ENCODE measurements at regions not wholly inside any gene's neighbourhood (a gene's known extent, or its start where the extent isn't known, plus 50 kb on each side); places are given as distances from the start of the nearest gene placed in this dataset.

DNA sequence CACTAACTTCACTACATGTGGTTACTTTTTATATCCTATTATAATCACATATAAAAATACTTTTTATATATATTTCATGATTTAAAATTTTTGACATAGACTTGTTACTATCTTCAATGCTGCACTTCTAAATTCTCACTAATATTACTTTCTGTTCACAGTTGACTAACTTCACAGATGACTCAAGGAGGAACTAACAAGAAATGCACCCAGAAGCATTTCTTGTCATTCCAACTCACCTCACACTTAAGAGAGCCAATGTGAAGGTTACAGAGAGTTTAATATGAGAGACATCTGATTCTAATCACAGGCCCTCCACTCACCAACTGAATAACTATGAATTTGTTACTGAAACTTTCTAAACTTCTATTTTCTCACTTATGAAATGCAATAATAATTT is 399.8 kb upstream of the SLC8A1 start (continued):
- TF ChIP-seq, protein P1, sequence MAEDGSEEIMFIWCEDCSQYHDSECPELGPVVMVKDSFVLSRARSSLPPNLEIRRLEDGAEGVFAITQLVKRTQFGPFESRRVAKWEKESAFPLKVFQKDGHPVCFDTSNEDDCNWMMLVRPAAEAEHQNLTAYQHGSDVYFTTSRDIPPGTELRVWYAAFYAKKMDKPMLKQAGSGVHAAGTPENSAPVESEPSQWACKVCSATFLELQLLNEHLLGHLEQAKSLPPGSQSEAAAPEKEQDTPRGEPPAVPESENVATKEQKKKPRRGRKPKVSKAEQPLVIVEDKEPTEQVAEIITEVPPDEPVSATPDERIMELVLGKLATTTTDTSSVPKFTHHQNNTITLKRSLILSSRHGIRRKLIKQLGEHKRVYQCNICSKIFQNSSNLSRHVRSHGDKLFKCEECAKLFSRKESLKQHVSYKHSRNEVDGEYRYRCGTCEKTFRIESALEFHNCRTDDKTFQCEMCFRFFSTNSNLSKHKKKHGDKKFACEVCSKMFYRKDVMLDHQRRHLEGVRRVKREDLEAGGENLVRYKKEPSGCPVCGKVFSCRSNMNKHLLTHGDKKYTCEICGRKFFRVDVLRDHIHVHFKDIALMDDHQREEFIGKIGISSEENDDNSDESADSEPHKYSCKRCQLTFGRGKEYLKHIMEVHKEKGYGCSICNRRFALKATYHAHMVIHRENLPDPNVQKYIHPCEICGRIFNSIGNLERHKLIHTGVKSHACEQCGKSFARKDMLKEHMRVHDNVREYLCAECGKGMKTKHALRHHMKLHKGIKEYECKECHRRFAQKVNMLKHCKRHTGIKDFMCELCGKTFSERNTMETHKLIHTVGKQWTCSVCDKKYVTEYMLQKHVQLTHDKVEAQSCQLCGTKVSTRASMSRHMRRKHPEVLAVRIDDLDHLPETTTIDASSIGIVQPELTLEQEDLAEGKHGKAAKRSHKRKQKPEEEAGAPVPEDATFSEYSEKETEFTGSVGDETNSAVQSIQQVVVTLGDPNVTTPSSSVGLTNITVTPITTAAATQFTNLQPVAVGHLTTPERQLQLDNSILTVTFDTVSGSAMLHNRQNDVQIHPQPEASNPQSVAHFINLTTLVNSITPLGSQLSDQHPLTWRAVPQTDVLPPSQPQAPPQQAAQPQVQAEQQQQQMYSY (CRISPR knock-in tag; IDR thresholded peaks at IDR 0.05) = no peak
- TF ChIP-seq ETV6 (conservative IDR thresholded peaks at IDR 0.05 in 1 of 2, IDR thresholded peaks at IDR 0.05 in 1 of 2; ENCODE audit: borderline replicate concordance in 1 of 2, low read depth in 1 of 2) (no peak), BHLHE40 (IDR thresholded peaks at IDR 0.05; ENCODE audit: borderline replicate concordance in 1 of 2, low read depth in 2 of 2, low read length in 1 of 2) (no peak)
- TF ChIP-seq, protein P2, sequence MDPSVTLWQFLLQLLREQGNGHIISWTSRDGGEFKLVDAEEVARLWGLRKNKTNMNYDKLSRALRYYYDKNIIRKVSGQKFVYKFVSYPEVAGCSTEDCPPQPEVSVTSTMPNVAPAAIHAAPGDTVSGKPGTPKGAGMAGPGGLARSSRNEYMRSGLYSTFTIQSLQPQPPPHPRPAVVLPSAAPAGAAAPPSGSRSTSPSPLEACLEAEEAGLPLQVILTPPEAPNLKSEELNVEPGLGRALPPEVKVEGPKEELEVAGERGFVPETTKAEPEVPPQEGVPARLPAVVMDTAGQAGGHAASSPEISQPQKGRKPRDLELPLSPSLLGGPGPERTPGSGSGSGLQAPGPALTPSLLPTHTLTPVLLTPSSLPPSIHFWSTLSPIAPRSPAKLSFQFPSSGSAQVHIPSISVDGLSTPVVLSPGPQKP (IDR thresholded peaks at IDR 0.05; ENCODE audit: low read depth, low read length) = no peak

DNA sequence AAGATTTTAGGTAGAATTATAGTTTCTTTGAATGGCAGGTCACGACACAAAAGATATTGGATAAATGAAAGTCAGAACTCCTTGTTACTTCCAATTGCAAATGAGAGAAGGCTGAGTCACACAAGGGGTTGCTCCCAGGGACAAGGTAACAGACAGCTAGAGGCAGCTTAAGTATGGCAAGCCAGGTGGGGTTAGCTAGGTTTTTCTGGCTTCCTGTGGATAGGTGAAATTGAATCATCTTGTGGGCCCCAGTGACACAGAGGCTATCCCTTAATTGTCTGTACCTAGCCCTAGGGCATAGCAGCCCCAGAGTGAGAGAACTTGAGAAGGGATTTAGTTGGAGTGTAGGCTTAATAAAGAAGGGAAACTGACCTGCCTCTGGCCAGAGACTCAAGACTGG is 407.7 kb upstream of the SLC8A1 start:
- no peaks in the 10 kb centered on the region for H3K9me3 ChIP-seq (replicated peaks; ENCODE audit: control insufficient read depth, insufficient read depth, low read length)
- intact Hi-C loops (cut with micrococcal nuclease; ENCODE audit: unreplicated experiment) (no loop called here), in situ Hi-C loops (cut with MboI) (no loop called here)
- POLR2A ChIA-PET = no interaction called here
- H3K27me3 ChIP-seq (replicated peaks in 1 of 2; ENCODE audit: control insufficient read depth in 2 of 2, insufficient read depth in 2 of 2, low read length in 1 of 2) = no peaks in the 10 kb centered on the region
- ATAC-seq (no peak), DNase-seq (ENCODE audit: low read depth, low spot score) (no peak), FAIRE-seq (no peak)
- no peak overlapping the region for H3K4me3 ChIP-seq
- no peaks in the 10 kb centered on the region for H3K36me3 ChIP-seq (ENCODE audit: control insufficient read depth in 2 of 2, insufficient read depth in 2 of 2, low read length in 1 of 2)
- SMC1A ChIA-PET (ENCODE audit: uncharacterized antibody, unreplicated experiment) = no interaction called here
- 0% methylated on average over 1 of the region's 1 CpG for WGBS (ENCODE audit: insufficient coverage, insufficient replicate concordance, low lambda C conversion rate, missing lambda C conversion rate)
- BruUV-seq (replicated peaks) = no TSS peak
- no peak overlapping the region for H2AFZ ChIP-seq (ENCODE audit: control insufficient read depth, low read depth, low read length)
- H3K9ac ChIP-seq (ENCODE audit: control insufficient read depth, insufficient read depth, low read length) = no peak overlapping the region
- CTCF ChIA-PET = no interaction called here
- H4K20me1 ChIP-seq (ENCODE audit: control insufficient read depth, insufficient read depth) = no peaks in the 10 kb centered on the region
- no peaks in the 10 kb centered on the region for H3K4me1 ChIP-seq (ENCODE audit: control insufficient read depth, insufficient read depth, low read length)
- no peak overlapping the region for H3K4me2 ChIP-seq (ENCODE audit: control insufficient read depth, insufficient read depth)
- no peaks in the 10 kb centered on the region for H3K79me2 ChIP-seq (ENCODE audit: control insufficient read depth, insufficient read depth, low read length)
- no peak overlapping the region for H3K27ac ChIP-seq (ENCODE audit: control insufficient read depth, insufficient read depth)
- RAD21 ChIA-PET (ENCODE audit: unreplicated experiment) = interaction anchor here (0.6 kb wide), 1 partner anchor 10 kb away, joined by 3 read pairs; no protein-coding TSS in a partner anchor
- no peak for TF ChIP-seq GATAD2B (conservative IDR thresholded peaks at IDR 0.05; ENCODE audit: low read depth)
- TF ChIP-seq ZZZ3 (IDR thresholded peaks at IDR 0.05; ENCODE audit: control insufficient read depth, insufficient read length, low read depth) = no peak
- no peak for TF ChIP-seq BHLHE40 (IDR thresholded peaks at IDR 0.05; ENCODE audit: borderline replicate concordance in 1 of 2, low read depth in 2 of 2, low read length in 1 of 2)
- no peak for TF ChIP-seq HCFC1 (IDR thresholded peaks at IDR 0.05; ENCODE audit: low read length)
- TF ChIP-seq, protein P3, sequence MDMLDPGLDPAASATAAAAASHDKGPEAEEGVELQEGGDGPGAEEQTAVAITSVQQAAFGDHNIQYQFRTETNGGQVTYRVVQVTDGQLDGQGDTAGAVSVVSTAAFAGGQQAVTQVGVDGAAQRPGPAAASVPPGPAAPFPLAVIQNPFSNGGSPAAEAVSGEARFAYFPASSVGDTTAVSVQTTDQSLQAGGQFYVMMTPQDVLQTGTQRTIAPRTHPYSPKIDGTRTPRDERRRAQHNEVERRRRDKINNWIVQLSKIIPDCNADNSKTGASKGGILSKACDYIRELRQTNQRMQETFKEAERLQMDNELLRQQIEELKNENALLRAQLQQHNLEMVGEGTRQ (IDR thresholded peaks at IDR 0.05; ENCODE audit: borderline replicate concordance, low read depth, low read length) = no peak
- TF ChIP-seq TAF1 (IDR thresholded peaks at IDR 0.05; ENCODE audit: borderline replicate concordance, low read depth, low read length) = no peak
- TF ChIP-seq SUPT20H (IDR thresholded peaks at IDR 0.05; ENCODE audit: borderline replicate concordance, control insufficient read depth, low read depth, low read length) = no peak
- no peak for TF ChIP-seq ZNF384 (IDR thresholded peaks at IDR 0.05; ENCODE audit: borderline replicate concordance, low read depth, low read length)
- no peak for TF ChIP-seq ZBED1 (IDR thresholded peaks at IDR 0.05; ENCODE audit: borderline replicate concordance)
- no peak for TF ChIP-seq POLR2A (IDR thresholded peaks at IDR 0.05; ENCODE audit: low read depth, low read length)
- no peak for TF ChIP-seq ASH2L (IDR thresholded peaks at IDR 0.05; ENCODE audit: borderline replicate concordance, low read depth)
- TF ChIP-seq CBX3 (IDR thresholded peaks at IDR 0.05; ENCODE audit: borderline replicate concordance, low read depth) = no peak

Measured in GM12878 (cell line).